Transverse colon (tissue), 4 donors: ENCODE measurements at regions not wholly inside any gene's neighbourhood (a gene's known extent, or its start where the extent isn't known, plus 50 kb on each side); places are given as distances from the start of the nearest gene placed in this dataset.

Experiments used
- CTCF ChIP-seq, 5 experiments: fragments of 200-600 bp in 3 of 5; fragments of 450-650 bp in 2 of 5; sonication (generic) in 3 of 5; IDR thresholded peaks; 1 replicate in 2 of 5; 2 replicates in 3 of 5; pipeline ENCODE4 v1.5.1; 2016 to 2017; ENCODE audit warnings: antibody characterized with exemption in 5 of 5, inconsistent platforms in 3 of 5, mild to moderate bottlenecking in 2 of 5, moderate library complexity in 1 of 5
- EP300 ChIP-seq: sonication (generic); formaldehyde crosslinking; IDR thresholded peaks from one replicate; pipeline ENCODE4 v1.6.1; 2017; ENCODE audit warnings: antibody characterized with exemption, low read depth
- POLR2A ChIP-seq: fragments of 450-650 bp; IDR thresholded peaks from one replicate; pipeline ENCODE4 v1.6.1; 2016; ENCODE audit warnings: antibody characterized with exemption, mild to moderate bottlenecking, moderate library complexity
- POLR2AphosphoS5 ChIP-seq, 3 donors: sonication (generic); formaldehyde crosslinking; IDR thresholded peaks; one replicate each; pipeline ENCODE4 v1.6.1; 2016; ENCODE audit warnings: antibody characterized with exemption in 3 of 3

- TF ChIP-seq CTCF (IDR thresholded peaks at IDR 0.05) (no peak), POLR2A (no peak), POLR2AphosphoS5 (IDR thresholded peaks at IDR 0.05) (no peak), EP300 (no peak)
These were observed 609.0 kb downstream of the IRS1 start for GRCh38 chr2:226190479-226191252.
